WTC11 (cell line): ENCODE measurements at regions not wholly inside any gene's neighbourhood (a gene's known extent, or its start where the extent isn't known, plus 50 kb on each side); places are given as distances from the start of the nearest gene placed in this dataset.

ENCODE experiments used
- ATAC-seq: fragments of 200-7000 bp; cut with Tn5 transposase; 2 replicates; pipeline ENCODE4 v1.10.0; 2021; ENCODE audit warnings: mild to moderate bottlenecking, moderate library complexity
- CTCF ChIA-PET: fragments of 300-600 bp; sonication (Branson Sonifier 250); formaldehyde crosslinking; loops from one replicate; lab custom pipeline; 2021; ENCODE audit warnings: antibody characterized with exemption; lab: Charles Lee
- POLR2A ChIA-PET: fragments of 350-600 bp; sonication (Branson Sonifier 250); formaldehyde crosslinking; loops from one replicate; lab custom pipeline; 2021; ENCODE audit warnings: antibody characterized with exemption; lab: Charles Lee
- DNase-seq: peaks from one replicate; pipeline ENCODE4 v3.0.0; 2021; ENCODE audit warnings: low spot score
- H3K27ac Mint-ChIP-seq: 2 replicates; pipeline ENCODE4 v1.8.0; 2021; ENCODE audit warnings: mixed read lengths
- H3K27me3 Mint-ChIP-seq: 2 replicates; pipeline ENCODE4 v1.8.0; 2021; ENCODE audit warnings: low read depth, mild to moderate bottlenecking, moderate library complexity, mixed read lengths
- H3K36me3 Mint-ChIP-seq: 2 replicates; pipeline ENCODE4 v1.8.0; 2021; ENCODE audit warnings: mixed read lengths
- H3K4me1 Mint-ChIP-seq: 2 replicates; pipeline ENCODE4 v1.8.0; 2022; ENCODE audit warnings: mixed read lengths
- H3K4me3 Mint-ChIP-seq: 2 replicates; pipeline ENCODE4 v1.8.0; 2021; ENCODE audit warnings: mild to moderate bottlenecking, moderate library complexity, mixed read lengths
- H3K9me3 Mint-ChIP-seq: 2 replicates; pipeline ENCODE4 v1.8.0; 2021; ENCODE audit warnings: mixed read lengths
- AR ChIP-seq: fragments of 250-450 bp; sonication (Bioruptor Pico); IDR thresholded peaks from 2 replicates; pipeline ENCODE4 v1.9.0; 2021; ENCODE audit warnings: mild to moderate bottlenecking
- CREB1 ChIP-seq: sonication (generic); formaldehyde crosslinking; IDR thresholded peaks from 2 replicates; pipeline ENCODE4 v1.8.0; 2023; ENCODE audit warnings: mild to moderate bottlenecking, missing genetic modification reagents
- EMX1 ChIP-seq: fragments of 250-450 bp; sonication (Bioruptor Pico); IDR thresholded peaks from 2 replicates; pipeline ENCODE4 v1.8.0; 2021; ENCODE audit warnings: mild to moderate bottlenecking
- FOXK1 ChIP-seq: sonication (generic); formaldehyde crosslinking; IDR thresholded peaks from 2 replicates; pipeline ENCODE4 v1.8.0; 2022; ENCODE audit warnings: mild to moderate bottlenecking, moderate library complexity, missing genetic modification reagents
- GRHL2 ChIP-seq: fragments of 250-450 bp; sonication (Bioruptor Pico); IDR thresholded peaks from 2 replicates; pipeline ENCODE4 v1.8.0; 2022; ENCODE audit warnings: mild to moderate bottlenecking, moderate library complexity; ENCODE audit not compliant: insufficient replicate concordance, severe bottlenecking
- GTF2I ChIP-seq: fragments of 250-450 bp; sonication (Bioruptor Pico); conservative IDR thresholded peaks from 2 replicates; pipeline ENCODE4 v1.4.0; 2021; ENCODE audit warnings: mild to moderate bottlenecking
- JUN ChIP-seq: sonication (generic); formaldehyde crosslinking; IDR thresholded peaks from 2 replicates; pipeline ENCODE4 v1.8.0; 2023; ENCODE audit warnings: mild to moderate bottlenecking, missing genetic modification reagents
- MXD4 ChIP-seq: fragments of 250-450 bp; sonication (Bioruptor Pico); IDR thresholded peaks from 2 replicates; pipeline ENCODE4 v1.8.0; 2021; ENCODE audit warnings: mild to moderate bottlenecking, moderate library complexity, borderline replicate concordance
- NR3C1 ChIP-seq: sonication (generic); formaldehyde crosslinking; conservative IDR thresholded peaks from 2 replicates; pipeline ENCODE4 v1.8.1; 2023; ENCODE audit warnings: low read depth, mild to moderate bottlenecking, missing genetic modification reagents
- RORB ChIP-seq: fragments of 250-450 bp; sonication (Bioruptor Pico); IDR thresholded peaks from 2 replicates; pipeline ENCODE4 v1.9.0; 2021; ENCODE audit warnings: mild to moderate bottlenecking
- SMAD3 ChIP-seq: sonication (generic); formaldehyde crosslinking; IDR thresholded peaks from 2 replicates; pipeline ENCODE4 v1.8.0; 2022; ENCODE audit warnings: missing genetic modification reagents, mild to moderate bottlenecking, borderline replicate concordance
- SMAD4 ChIP-seq: sonication (generic); formaldehyde crosslinking; IDR thresholded peaks from 2 replicates; pipeline ENCODE4 v1.8.0; 2022; ENCODE audit warnings: mild to moderate bottlenecking, missing genetic modification reagents
- ZNF138 ChIP-seq: sonication (generic); formaldehyde crosslinking; conservative IDR thresholded peaks from 2 replicates; pipeline ENCODE4 v1.8.1; 2022; ENCODE audit warnings: mild to moderate bottlenecking, moderate library complexity, missing genetic modification reagents
- ZNF263 ChIP-seq: sonication (generic); formaldehyde crosslinking; IDR thresholded peaks from 2 replicates; pipeline ENCODE4 v1.8.1; 2022; ENCODE audit warnings: low read depth, mild to moderate bottlenecking, moderate library complexity, missing genetic modification reagents
- ZNF423 ChIP-seq: fragments of 250-450 bp; sonication (Bioruptor Pico); IDR thresholded peaks from 2 replicates; pipeline ENCODE4 v2.1.2; 2022; ENCODE audit warnings: mild to moderate bottlenecking, moderate library complexity
- ZNF671 ChIP-seq: fragments of 250-450 bp; sonication (Bioruptor Pico); IDR thresholded peaks from 2 replicates; pipeline ENCODE4 v1.8.0; 2021; ENCODE audit warnings: mild to moderate bottlenecking
- TF ChIP-seq, protein P1 (sequence below): sonication (generic); formaldehyde crosslinking; IDR thresholded peaks from 2 replicates; pipeline ENCODE4 v1.8.1; 2023; ENCODE audit warnings: mild to moderate bottlenecking, missing genetic modification reagents
- TF ChIP-seq, protein P2 (sequence below): sonication (generic); formaldehyde crosslinking; IDR thresholded peaks from 2 replicates; pipeline ENCODE4 v1.8.0; 2022; ENCODE audit warnings: mild to moderate bottlenecking, missing genetic modification reagents
- TF ChIP-seq, protein P3 (sequence below): sonication (generic); formaldehyde crosslinking; IDR thresholded peaks from 2 replicates; pipeline ENCODE4 v1.8.1; 2022; ENCODE audit warnings: missing genetic modification reagents, borderline replicate concordance
- TF ChIP-seq, protein P4 (sequence below): sonication (generic); formaldehyde crosslinking; IDR thresholded peaks from 2 replicates; pipeline ENCODE4 v1.8.0; 2023; ENCODE audit warnings: missing genetic modification reagents, mild to moderate bottlenecking, borderline replicate concordance
- TF ChIP-seq, protein P5 (sequence below): sonication (generic); formaldehyde crosslinking; IDR thresholded peaks from 2 replicates; pipeline ENCODE4 v1.8.1; 2023; ENCODE audit warnings: mild to moderate bottlenecking, missing genetic modification reagents, moderate library complexity

DNA sequence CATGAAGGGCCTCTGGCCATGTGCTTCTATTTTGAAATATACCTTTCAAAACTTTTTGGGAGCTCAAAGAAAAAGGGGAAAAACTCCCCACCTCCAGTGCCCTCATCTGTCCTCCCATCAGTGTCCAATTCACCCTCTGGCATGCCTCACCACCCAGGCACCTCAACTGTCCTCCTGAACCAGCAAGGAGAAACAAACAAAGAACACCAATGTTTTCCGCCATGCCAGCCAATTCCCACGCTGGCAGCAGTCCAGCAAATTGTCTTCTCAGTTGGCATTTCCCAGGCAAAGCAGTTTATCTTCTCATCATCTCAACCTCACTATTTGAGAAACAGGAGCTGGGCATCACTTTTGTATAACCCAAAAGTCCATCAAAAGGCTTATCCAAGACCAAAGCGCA lies 496.9 kb downstream of the SOX6 start:
- ChIA-PET POLR2A (no interaction called here), CTCF (no interaction called here)
- ATAC-seq (no peak), DNase-seq (no peak)
- peaks cover 13% of the 10 kb centered on the region for H3K4me1 Mint-ChIP-seq
- no peak overlapping the region for H3K4me3 Mint-ChIP-seq
- no peak overlapping the region for H3K27ac Mint-ChIP-seq
- H3K27me3 Mint-ChIP-seq: peaks cover 8% of the 10 kb centered on the region
- H3K36me3 Mint-ChIP-seq: no peaks in the 10 kb centered on the region
- H3K9me3 Mint-ChIP-seq: peaks cover 4% of the 10 kb centered on the region; the same call in 1 of the 2 replicates
- TF ChIP-seq ZNF138 (CRISPR knock-in tag) (no peak), JUN (CRISPR knock-in tag) (no peak), GTF2I (no peak), FOXK1 (no peak), ZNF263 (CRISPR knock-in tag) (no peak), AR (CRISPR knock-in tag) (no peak), NR3C1 (CRISPR knock-in tag) (no peak), GRHL2 (CRISPR knock-in tag) (no peak), ZNF671 (no peak)
- TF ChIP-seq, protein P1, sequence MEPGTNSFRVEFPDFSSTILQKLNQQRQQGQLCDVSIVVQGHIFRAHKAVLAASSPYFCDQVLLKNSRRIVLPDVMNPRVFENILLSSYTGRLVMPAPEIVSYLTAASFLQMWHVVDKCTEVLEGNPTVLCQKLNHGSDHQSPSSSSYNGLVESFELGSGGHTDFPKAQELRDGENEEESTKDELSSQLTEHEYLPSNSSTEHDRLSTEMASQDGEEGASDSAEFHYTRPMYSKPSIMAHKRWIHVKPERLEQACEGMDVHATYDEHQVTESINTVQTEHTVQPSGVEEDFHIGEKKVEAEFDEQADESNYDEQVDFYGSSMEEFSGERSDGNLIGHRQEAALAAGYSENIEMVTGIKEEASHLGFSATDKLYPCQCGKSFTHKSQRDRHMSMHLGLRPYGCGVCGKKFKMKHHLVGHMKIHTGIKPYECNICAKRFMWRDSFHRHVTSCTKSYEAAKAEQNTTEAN (CRISPR knock-in tag): no peak
- TF ChIP-seq, protein P2, sequence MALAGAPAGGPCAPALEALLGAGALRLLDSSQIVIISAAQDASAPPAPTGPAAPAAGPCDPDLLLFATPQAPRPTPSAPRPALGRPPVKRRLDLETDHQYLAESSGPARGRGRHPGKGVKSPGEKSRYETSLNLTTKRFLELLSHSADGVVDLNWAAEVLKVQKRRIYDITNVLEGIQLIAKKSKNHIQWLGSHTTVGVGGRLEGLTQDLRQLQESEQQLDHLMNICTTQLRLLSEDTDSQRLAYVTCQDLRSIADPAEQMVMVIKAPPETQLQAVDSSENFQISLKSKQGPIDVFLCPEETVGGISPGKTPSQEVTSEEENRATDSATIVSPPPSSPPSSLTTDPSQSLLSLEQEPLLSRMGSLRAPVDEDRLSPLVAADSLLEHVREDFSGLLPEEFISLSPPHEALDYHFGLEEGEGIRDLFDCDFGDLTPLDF (CRISPR knock-in tag): no peak
- TF ChIP-seq, all 79 proteins: peak for 0

GRCh38 chr11:15861256-15861655 lies 495.1 kb downstream of the SOX6 start:
- ATAC-seq: no peak
- H3K36me3 Mint-ChIP-seq: no peaks in the 10 kb centered on the region
- TF ChIP-seq AR (CRISPR knock-in tag): no peak
- no peak for TF ChIP-seq SMAD3
- TF ChIP-seq GRHL2 (CRISPR knock-in tag): no peak
- no peak for TF ChIP-seq ZNF423 (CRISPR knock-in tag)
- no peak for TF ChIP-seq SMAD4
- TF ChIP-seq CREB1: no peak
- TF ChIP-seq, protein P3, sequence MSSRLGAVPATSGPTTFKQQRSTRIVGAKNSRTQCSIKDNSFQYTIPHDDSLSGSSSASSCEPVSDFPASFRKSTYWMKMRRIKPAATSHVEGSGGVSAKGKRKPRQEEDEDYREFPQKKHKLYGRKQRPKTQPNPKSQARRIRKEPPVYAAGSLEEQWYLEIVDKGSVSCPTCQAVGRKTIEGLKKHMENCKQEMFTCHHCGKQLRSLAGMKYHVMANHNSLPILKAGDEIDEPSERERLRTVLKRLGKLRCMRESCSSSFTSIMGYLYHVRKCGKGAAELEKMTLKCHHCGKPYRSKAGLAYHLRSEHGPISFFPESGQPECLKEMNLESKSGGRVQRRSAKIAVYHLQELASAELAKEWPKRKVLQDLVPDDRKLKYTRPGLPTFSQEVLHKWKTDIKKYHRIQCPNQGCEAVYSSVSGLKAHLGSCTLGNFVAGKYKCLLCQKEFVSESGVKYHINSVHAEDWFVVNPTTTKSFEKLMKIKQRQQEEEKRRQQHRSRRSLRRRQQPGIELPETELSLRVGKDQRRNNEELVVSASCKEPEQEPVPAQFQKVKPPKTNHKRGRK (CRISPR knock-in tag): no peak
- TF ChIP-seq, protein P4, sequence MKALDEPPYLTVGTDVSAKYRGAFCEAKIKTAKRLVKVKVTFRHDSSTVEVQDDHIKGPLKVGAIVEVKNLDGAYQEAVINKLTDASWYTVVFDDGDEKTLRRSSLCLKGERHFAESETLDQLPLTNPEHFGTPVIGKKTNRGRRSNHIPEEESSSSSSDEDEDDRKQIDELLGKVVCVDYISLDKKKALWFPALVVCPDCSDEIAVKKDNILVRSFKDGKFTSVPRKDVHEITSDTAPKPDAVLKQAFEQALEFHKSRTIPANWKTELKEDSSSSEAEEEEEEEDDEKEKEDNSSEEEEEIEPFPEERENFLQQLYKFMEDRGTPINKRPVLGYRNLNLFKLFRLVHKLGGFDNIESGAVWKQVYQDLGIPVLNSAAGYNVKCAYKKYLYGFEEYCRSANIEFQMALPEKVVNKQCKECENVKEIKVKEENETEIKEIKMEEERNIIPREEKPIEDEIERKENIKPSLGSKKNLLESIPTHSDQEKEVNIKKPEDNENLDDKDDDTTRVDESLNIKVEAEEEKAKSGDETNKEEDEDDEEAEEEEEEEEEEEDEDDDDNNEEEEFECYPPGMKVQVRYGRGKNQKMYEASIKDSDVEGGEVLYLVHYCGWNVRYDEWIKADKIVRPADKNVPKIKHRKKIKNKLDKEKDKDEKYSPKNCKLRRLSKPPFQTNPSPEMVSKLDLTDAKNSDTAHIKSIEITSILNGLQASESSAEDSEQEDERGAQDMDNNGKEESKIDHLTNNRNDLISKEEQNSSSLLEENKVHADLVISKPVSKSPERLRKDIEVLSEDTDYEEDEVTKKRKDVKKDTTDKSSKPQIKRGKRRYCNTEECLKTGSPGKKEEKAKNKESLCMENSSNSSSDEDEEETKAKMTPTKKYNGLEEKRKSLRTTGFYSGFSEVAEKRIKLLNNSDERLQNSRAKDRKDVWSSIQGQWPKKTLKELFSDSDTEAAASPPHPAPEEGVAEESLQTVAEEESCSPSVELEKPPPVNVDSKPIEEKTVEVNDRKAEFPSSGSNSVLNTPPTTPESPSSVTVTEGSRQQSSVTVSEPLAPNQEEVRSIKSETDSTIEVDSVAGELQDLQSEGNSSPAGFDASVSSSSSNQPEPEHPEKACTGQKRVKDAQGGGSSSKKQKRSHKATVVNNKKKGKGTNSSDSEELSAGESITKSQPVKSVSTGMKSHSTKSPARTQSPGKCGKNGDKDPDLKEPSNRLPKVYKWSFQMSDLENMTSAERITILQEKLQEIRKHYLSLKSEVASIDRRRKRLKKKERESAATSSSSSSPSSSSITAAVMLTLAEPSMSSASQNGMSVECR (CRISPR knock-in tag): no peak
- TF ChIP-seq MXD4 (CRISPR knock-in tag): no peak
- no peak for TF ChIP-seq ZNF671
- TF ChIP-seq FOXK1: no peak
- TF ChIP-seq, protein P5, sequence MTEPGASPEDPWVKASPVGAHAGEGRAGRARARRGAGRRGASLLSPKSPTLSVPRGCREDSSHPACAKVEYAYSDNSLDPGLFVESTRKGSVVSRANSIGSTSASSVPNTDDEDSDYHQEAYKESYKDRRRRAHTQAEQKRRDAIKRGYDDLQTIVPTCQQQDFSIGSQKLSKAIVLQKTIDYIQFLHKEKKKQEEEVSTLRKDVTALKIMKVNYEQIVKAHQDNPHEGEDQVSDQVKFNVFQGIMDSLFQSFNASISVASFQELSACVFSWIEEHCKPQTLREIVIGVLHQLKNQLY (CRISPR knock-in tag): no peak
- no peak for TF ChIP-seq ZNF138 (CRISPR knock-in tag)
- no peak for TF ChIP-seq EMX1 (CRISPR knock-in tag)
- no peak for TF ChIP-seq RORB (CRISPR knock-in tag)

More at GRCh38 chr11:15861256-15861655, 495.1 kb downstream of the SOX6 start:
- POLR2A ChIA-PET: no interaction called here
- Mint-ChIP-seq H3K27ac (no peak overlapping the region), H3K9me3 (peaks cover 15% of the 10 kb centered on the region), H3K27me3 (peaks cover 8% of the 10 kb centered on the region), H3K4me3 (no peak overlapping the region), H3K4me1 (peaks cover 29% of the 10 kb centered on the region)
- no peak for DNase-seq
- CTCF ChIA-PET: no interaction called here
